GM18873 (cell line): ENCODE measurements at regions not wholly inside any gene's neighbourhood (a gene's known extent, or its start where the extent isn't known, plus 50 kb on each side); places are given as distances from the start of the nearest gene placed in this dataset.

Experiments used
- ATAC-seq: cut with Tn5 transposase; IDR thresholded peaks from one replicate; pipeline ENCODE4 v1.9.1; 2021; ENCODE audit warnings: mild to moderate bottlenecking, moderate library complexity, moderate number of reproducible peaks; ENCODE audit not compliant: unreplicated experiment, low FRiP score

- no peak for ATAC-seq
These were observed 210.8 kb downstream of the GRIN2B start for GRCh38 chr12:13770576-13770975.

- no peak for ATAC-seq
These were observed 211.4 kb downstream of the GRIN2B start for GRCh38 chr12:13769966-13770365.

- no peak for ATAC-seq
These were observed 212.1 kb downstream of the GRIN2B start for GRCh38 chr12:13769273-13769672.

- ATAC-seq = no peak
These were observed 216.7 kb downstream of the GRIN2B start for GRCh38 chr12:13764748-13765147.

GRCh38 chr12:13749389-13749788, 232.0 kb downstream of the GRIN2B start:
- ATAC-seq = no peak

- ATAC-seq = no peak
These were observed 236.1 kb downstream of the GRIN2B start for GRCh38 chr12:13745111-13745860.

- no peak for ATAC-seq
These were observed 236.8 kb downstream of the GRIN2B start for GRCh38 chr12:13744561-13744960.

- ATAC-seq = no peak
These were observed 241.3 kb downstream of the GRIN2B start for GRCh38 chr12:13740149-13740545.

- no peak for ATAC-seq
These were observed 245.7 kb downstream of the GRIN2B start for GRCh38 chr12:13735734-13736133.

GRCh38 chr12:13734584-13735152, 246.7 kb downstream of the GRIN2B start:
- no peak for ATAC-seq

- no peak for ATAC-seq
These were observed 253.7 kb downstream of the GRIN2B start for GRCh38 chr12:13727707-13728195.

- ATAC-seq = no peak
These were observed 256.4 kb downstream of the GRIN2B start for GRCh38 chr12:13725049-13725448.

- no peak for ATAC-seq
These were observed 257.3 kb downstream of the GRIN2B start for GRCh38 chr12:13724136-13724535.

- no peak for ATAC-seq
These were observed 261.4 kb downstream of the GRIN2B start for GRCh38 chr12:13719986-13720385.

- ATAC-seq = no peak
These were observed 263.1 kb downstream of the GRIN2B start for GRCh38 chr12:13718271-13718670.

- no peak for ATAC-seq
These were observed 265.3 kb downstream of the GRIN2B start for GRCh38 chr12:13716119-13716518.

GRCh38 chr12:13713556-13714410, 267.6 kb downstream of the GRIN2B start:
- no peak for ATAC-seq

- ATAC-seq = no peak
These were observed 273.6 kb downstream of the GRIN2B start for GRCh38 chr12:13707829-13708228.

- ATAC-seq = no peak
These were observed 279.0 kb downstream of the GRIN2B start for GRCh38 chr12:13702381-13702780.

- ATAC-seq = no peak
These were observed 279.9 kb downstream of the GRIN2B start for GRCh38 chr12:13701502-13701901.

- no peak for ATAC-seq
These were observed 283.4 kb downstream of the GRIN2B start for GRCh38 chr12:13697973-13698372.
